Eye (tissue), 1 donor: ENCODE measurements at regions not wholly inside any gene's neighbourhood (a gene's known extent, or its start where the extent isn't known, plus 50 kb on each side); places are given as distances from the start of the nearest gene placed in this dataset.
A peak's percentile ranks its signal among the peaks of the same experiment; 100 is the strongest.
"Not testable (repeated sequence)": the region's sequence is repeated elsewhere in the genome, so short reads cannot be mapped to it uniquely, and the experiment has no call there.

Experiments
- DNase-seq: peaks from one replicate; pipeline ENCODE4 v3.0.0-alpha.2; 2015

GRCh38 chr4:15294202-15294601 lies 133.6 kb upstream of the C1QTNF7 start:
- no peak for DNase-seq

GRCh38 chr4:15294832-15295231 lies 133.0 kb upstream of the C1QTNF7 start:
- no peak for DNase-seq

- no peak for DNase-seq
Measured at GRCh38 chr4:15295421-15296162, 132.2 kb upstream of the C1QTNF7 start.

- no peak for DNase-seq
Measured at GRCh38 chr4:15297344-15297743, 130.5 kb upstream of the C1QTNF7 start.

- no peak for DNase-seq
Measured at GRCh38 chr4:15299627-15300026, 128.2 kb upstream of the C1QTNF7 start.

- peak; percentile 42 for DNase-seq
Measured at GRCh38 chr4:15303052-15303641, 124.7 kb upstream of the C1QTNF7 start.

- no peak for DNase-seq
Measured at GRCh38 chr4:15314974-15315373, 112.9 kb upstream of the C1QTNF7 start.

GRCh38 chr4:15317246-15317645 lies 110.6 kb upstream of the C1QTNF7 start:
- DNase-seq = no peak

GRCh38 chr4:15318621-15319348 lies 109.0 kb upstream of the C1QTNF7 start:
- no peak for DNase-seq

- DNase-seq = no peak
Measured at GRCh38 chr4:15320121-15320678, 107.6 kb upstream of the C1QTNF7 start.

- DNase-seq = no peak
Measured at GRCh38 chr4:15322006-15322405, 105.8 kb upstream of the C1QTNF7 start.

GRCh38 chr4:15325987-15326386 lies 101.8 kb upstream of the C1QTNF7 start:
- no peak for DNase-seq

- peak; percentile 72 for DNase-seq
Measured at GRCh38 chr4:15327311-15328298, 100.2 kb upstream of the C1QTNF7 start.

GRCh38 chr4:15331930-15332329 lies 95.9 kb upstream of the C1QTNF7 start:
- no peak for DNase-seq

GRCh38 chr4:15332377-15332776 lies 95.5 kb upstream of the C1QTNF7 start:
- no peak for DNase-seq

GRCh38 chr4:15333692-15334633 lies 93.9 kb upstream of the C1QTNF7 start:
- no peak for DNase-seq

- no peak for DNase-seq
Measured at GRCh38 chr4:15336410-15337167, 91.2 kb upstream of the C1QTNF7 start.

GRCh38 chr4:15337168-15337657 lies 90.6 kb upstream of the C1QTNF7 start:
- not testable (repeated sequence) for DNase-seq

- peak; percentile 68 for DNase-seq
Measured at GRCh38 chr4:15339737-15340136, 88.1 kb upstream of the C1QTNF7 start.

GRCh38 chr4:15340332-15340731 lies 87.5 kb upstream of the C1QTNF7 start:
- no peak for DNase-seq
